OCI-M2 (cell line): ENCODE measurements at regions not wholly inside any gene's neighbourhood (a gene's known extent, or its start where the extent isn't known, plus 50 kb on each side); places are given as distances from the start of the nearest gene placed in this dataset.

ENCODE experiments used
- DNase-seq: peaks from one replicate; lab custom pipeline; 2025; ENCODE audit not compliant: unreplicated experiment; lab: John Stamatoyannopoulos, UW

GRCh38 chr2:155332016-155332415 lies 633.5 kb downstream of the KCNJ3 start:
- no peak for DNase-seq

DNA sequence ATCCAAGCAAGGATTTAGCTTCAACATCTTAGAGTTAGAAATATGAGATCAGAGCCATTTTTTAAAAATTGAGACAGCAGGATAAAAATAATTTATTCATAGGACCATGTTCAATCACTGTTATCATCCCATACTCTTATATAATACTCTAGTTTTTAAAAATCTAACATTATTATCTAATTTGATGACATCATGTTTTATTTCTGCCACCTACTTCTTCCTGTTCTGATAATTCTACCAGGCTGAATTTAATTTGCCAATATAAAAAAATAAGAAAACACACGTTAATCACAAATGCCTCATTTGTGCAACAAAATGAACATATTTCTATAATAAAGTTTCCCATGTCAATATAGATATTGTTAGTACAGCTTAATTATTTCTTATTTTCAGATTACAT lies 621.7 kb downstream of the KCNJ3 start:
- no peak for DNase-seq

DNA sequence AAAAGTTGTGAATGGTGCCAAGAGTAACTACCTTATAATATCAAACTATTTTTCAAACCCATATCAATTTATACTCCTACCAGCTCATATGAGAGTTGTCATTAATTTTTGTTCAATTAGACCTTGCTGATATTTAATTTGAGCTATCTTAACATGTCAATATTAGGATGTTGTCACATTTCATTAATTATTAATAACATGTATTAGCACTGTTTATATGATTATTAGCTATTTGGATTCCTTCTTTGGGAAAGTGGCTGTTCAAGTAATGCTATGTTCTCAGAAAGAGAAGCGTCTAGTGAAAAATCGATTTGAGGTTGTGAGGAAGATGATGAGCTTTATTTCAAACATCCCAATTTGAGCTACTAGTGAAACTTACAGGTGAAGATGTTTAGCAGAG lies 620.2 kb downstream of the KCNJ3 start:
- DNase-seq, result no peak

DNA sequence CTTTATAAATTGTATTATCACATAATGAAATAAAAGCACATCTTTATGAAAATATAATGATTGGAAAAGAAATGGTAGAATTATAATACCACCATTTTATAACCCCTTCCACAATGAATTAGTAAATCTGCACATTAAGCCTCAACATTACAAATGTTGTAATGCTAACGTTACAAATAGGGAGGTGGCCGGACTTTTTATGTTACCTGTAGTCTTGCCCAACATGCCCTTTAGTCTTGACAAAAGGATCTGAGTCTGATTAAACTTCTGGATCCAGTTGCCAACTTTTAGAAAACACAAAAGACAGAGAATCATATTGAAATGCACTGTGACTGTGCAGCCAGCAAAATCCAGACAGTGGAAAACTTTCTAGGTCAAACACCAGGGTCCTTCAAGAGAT lies 617.3 kb downstream of the KCNJ3 start:
- DNase-seq, result no peak

- DNase-seq, result no peak
Measured at GRCh38 chr2:155310589-155310988, 612.1 kb downstream of the KCNJ3 start.

- no peak for DNase-seq
Measured at GRCh38 chr2:155309483-155309882, 611.0 kb downstream of the KCNJ3 start.

DNA sequence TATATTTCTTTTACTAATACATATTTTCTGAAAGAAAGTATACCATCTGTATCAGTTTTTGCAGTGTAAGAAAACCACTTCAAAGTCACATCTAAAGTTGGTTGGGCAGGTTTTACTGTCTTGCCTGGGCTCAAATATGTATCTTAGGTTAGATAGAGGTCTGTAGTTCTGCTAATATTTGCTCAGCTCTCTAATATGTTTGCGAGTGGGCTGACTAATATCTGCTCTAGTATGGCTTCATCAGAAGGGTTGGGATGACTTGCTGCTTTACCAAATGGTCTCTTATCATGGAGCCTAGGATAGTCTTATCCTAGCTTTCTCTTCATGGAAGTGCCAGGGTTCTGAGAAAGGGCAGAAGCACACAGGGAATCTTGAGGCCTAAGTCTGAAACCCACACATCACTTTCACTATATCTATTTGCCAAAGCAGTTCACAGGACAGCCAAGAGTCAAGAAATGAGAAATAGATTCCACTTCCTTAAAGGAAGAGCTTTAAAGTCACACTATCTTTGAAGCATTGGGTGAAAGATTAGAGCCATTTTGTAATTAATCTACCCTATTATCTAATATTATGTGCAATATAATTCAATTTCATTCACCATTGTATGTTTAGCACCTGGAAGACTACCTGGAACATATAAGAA lies 610.0 kb downstream of the KCNJ3 start:
- no peak for DNase-seq

DNA sequence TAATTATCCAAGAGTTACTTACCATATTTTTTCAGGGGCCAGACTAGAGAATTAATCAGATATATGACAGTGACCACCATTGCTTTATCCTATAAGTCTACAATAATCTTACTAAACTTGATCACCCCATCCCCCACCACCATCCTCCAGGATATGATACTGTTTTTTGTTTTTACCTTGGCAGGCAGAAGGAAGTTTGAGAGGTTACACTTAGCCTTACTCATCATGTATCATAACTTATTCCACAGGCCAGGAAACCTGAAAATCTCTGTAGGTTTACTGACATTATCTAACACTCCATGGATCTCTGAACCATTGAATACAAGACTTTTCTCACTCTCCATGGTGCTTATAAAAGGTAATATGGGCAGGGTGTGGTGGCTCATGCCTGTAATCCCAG lies 602.7 kb downstream of the KCNJ3 start:
- DNase-seq, result no peak

DNA sequence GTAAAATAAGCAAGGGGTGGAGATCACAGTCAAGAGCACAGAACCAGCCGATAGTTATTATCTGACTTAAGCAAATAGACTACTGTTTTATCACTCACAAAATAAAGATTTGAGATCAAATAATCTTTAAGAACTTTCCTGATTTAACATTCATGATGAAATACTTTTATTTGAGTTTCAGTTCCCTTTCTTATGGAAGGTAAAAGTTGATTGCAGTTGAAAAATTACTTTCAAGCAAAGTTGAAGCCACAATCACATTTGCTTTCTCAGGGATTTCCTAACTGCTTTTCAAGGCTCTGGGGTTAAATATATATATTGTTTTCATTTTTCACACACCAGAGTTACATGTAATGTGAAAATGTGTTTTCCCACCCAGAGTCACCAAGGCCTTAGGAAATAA lies 599.5 kb downstream of the KCNJ3 start:
- DNase-seq, result no peak

- no peak for DNase-seq
Measured at GRCh38 chr2:155294358-155294757, 595.9 kb downstream of the KCNJ3 start.

GRCh38 chr2:155281907-155282306 lies 583.4 kb downstream of the KCNJ3 start:
- no peak for DNase-seq

- no peak for DNase-seq
Measured at GRCh38 chr2:155273323-155273722, 574.8 kb downstream of the KCNJ3 start.

DNA sequence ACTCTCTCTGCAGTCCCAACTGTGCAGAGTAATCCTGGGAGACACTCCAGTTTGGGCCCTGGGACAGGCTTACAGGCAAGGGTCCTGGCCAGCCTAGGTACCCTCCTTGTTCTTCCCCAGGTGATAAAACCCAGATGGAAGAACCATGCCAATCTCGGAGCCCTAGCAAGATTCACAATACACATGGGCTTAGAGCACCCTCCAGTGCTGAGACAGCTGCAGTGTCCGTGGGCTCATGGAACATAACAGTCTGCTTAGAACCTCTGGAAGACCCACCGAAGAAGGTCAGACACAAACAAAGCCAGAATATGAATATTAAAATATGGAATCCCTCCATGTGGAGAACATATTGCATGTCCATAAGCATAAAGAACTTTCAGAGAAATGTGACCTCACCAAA lies 568.1 kb downstream of the KCNJ3 start:
- DNase-seq, result no peak

GRCh38 chr2:155266109-155266508 lies 567.6 kb downstream of the KCNJ3 start:
- no peak for DNase-seq

GRCh38 chr2:155256803-155257202 lies 558.3 kb downstream of the KCNJ3 start:
- no peak for DNase-seq

- no peak for DNase-seq
Measured at GRCh38 chr2:155250800-155251199, 552.3 kb downstream of the KCNJ3 start.

DNA sequence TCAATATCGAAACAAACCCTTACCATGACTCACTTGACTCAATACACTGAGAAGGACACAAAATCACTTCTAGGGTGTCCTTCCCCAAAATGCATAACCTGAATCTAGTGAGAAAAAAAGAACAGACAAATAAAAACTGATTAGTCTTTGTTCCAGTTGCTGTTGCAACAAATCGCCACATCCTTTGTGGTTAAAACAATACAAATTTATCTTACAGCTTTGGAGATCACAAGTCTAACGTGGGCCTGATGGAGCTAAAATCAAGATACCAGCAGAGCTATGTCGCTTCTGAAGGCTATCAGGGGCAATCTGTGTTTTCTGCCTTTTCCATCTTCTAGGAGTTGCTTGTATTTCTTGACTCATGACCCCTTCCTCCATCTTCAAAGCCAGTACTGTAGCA lies 541.7 kb downstream of the KCNJ3 start:
- no peak for DNase-seq

- no peak for DNase-seq
Measured at GRCh38 chr2:155235710-155236109, 537.2 kb downstream of the KCNJ3 start.

DNA sequence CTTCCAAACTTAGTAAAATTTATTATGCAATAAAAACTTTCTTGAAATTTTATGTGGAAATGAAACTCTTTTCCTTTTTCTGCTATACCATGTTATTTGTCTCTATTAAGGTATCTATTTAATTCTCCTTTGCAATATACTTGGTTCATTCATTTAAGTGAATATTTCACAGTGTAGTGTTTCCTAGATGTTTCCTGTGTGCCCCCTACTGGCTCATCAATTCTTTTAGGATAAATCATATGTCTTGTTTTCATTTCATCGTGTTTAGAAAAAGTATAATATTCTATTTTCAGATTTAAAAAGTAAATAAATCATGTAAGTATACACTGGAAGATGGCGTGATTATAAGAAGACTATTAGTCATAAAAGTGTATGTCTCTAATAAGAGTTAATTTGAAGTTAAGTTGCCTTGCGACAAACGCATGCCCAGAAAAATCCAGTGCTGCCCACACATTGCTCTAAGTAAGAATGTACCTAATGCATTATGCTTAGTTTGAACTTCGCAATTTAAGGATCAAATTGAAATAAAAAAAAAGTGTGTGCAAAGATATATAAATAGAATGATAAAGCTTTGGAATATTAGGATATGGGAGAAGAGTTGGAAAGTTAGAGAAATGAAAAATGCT lies 525.4 kb downstream of the KCNJ3 start:
- DNase-seq, result no peak

DNA sequence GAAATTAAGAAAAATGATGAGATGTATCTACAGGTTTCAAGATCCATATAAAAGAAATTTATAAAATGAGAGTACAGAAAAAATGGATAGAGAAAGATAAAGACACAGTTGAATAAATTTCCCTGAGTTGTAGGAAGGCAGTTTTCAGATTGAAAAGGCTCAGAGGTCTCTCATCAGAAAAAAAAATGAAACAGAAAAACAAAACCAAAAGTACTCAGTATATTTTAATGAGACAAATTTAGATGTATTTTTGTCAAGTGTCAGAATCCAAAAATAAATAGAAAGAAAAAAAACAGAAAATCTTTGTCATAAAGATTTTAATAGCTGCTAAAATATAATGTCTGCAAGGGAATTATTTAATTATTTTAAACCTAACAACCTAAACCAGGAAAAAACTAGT lies 520.5 kb downstream of the KCNJ3 start:
- no peak for DNase-seq

DNA sequence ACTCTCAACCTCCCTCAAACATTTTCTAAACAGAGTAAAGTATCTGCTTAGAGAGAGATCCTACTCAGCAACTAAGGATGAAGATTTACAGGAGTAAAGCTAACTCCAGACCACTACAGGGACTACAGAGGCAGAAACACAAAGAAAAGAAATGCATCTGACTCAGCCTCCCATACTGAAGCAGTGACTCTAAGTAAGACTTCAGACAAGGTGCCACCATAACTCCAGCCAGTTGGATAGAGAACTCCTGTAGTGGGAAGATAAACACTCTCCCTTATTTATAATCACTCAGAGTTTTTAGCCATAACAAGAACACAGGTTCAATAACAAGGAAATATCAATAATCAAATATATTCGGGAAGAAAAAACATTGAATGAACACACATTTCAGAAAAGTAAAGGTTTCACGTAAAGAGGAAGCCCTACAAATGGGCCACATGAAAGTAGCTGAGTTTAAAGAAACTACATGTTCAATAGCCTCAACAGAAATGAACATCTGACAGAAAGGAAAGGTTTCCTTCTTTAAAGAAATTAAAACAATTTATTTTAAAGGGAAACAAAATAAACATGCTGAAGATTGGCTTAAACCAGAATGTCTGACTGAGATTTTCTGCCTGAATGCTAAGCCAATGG lies 519.9 kb downstream of the KCNJ3 start:
- no peak for DNase-seq

DNA sequence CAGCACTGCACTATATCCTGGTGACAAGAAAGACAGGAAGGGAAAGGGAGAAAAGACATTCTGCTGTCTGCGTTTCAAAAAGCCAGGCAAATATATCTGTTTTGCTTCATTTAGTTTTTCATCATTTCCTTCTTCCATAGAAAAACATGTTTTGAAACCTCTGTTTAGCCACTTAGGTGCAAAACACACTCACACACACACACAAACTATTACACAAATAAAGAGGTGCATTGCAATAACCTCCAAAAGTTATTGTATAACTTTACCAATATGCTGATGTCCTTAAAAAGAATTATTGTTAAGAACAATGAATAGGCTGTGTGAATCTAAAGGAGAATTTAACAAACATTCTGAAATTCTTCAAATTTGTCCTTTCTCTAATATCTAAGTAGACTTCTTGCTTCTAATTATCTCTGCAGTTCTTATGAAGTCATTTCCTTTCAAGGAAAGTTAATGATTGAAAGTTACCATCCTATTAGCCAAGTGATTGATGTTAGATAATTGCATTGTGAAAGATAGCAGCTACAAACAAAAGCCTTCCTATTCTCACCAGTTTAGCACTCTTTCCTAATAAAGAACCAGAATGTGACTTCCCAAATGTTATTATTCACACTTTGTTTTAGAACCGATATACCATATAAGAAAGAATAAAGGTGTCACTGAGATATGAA lies 516.7 kb downstream of the KCNJ3 start:
- DNase-seq, result no peak
